H1 (cell line): ENCODE measurements at regions not wholly inside any gene's neighbourhood (a gene's known extent, or its start where the extent isn't known, plus 50 kb on each side); places are given as distances from the start of the nearest gene placed in this dataset.

ENCODE experiments used
- CTCF ChIA-PET: fragments of 300-600 bp; sonication (Branson Sonifier 250); formaldehyde crosslinking; loops from one replicate; lab custom pipeline; 2021; ENCODE audit not compliant: partially characterized antibody; lab: Charles Lee
- POLR2A ChIA-PET: fragments of 300-600 bp; sonication (Branson Sonifier 250); formaldehyde crosslinking; loops from one replicate; lab custom pipeline; 2021; ENCODE audit warnings: inconsistent platforms; ENCODE audit not compliant: partially characterized antibody; lab: Charles Lee
- DNase-seq, 2 experiments: peaks; one replicate each; pipeline versions ENCODE4 v3.0.0 to v3.0.0-alpha.2; 2010 to 2022; ENCODE audit warnings: low spot score in 2 of 2, low read depth in 1 of 2, mixed read lengths in 1 of 2
- FAIRE-seq: peaks from 2 replicates; lab custom pipeline; 2011; peaks lifted over from hg19 to GRCh38; lab: Jason Lieb, UNC
- H2AFZ ChIP-seq: 2 replicates; pipeline ENCODE4 v1.8.1; 2012; ENCODE audit warnings: low read length, inconsistent platforms
- H2AK5ac ChIP-seq: 2 replicates; pipeline ENCODE4 v1.6.1; 2013; ENCODE audit warnings: low read depth, low read length
- H2BK120ac ChIP-seq: replicated peaks from 2 replicates; pipeline ENCODE3; 2013; ENCODE audit warnings: low read depth, low read length, inconsistent platforms
- H2BK12ac ChIP-seq: 2 replicates; pipeline ENCODE4 v1.6.1; 2013; ENCODE audit warnings: low read depth, low read length
- H2BK15ac ChIP-seq: 2 replicates; pipeline ENCODE4 v1.6.1; 2013; ENCODE audit warnings: low read length
- H2BK20ac ChIP-seq: 2 replicates; pipeline ENCODE4 v1.6.1; 2013; ENCODE audit warnings: low read length
- H2BK5ac ChIP-seq: 2 replicates; pipeline ENCODE4 v1.6.1; 2013; ENCODE audit warnings: low read depth, low read length
- H3K14ac ChIP-seq: 2 replicates; pipeline ENCODE4 v1.6.1; 2013; ENCODE audit warnings: inconsistent platforms; ENCODE audit not compliant: insufficient read length
- H3K18ac ChIP-seq: 2 replicates; pipeline ENCODE4 v1.6.1; 2013; ENCODE audit warnings: low read length; ENCODE audit errors: extremely low read depth
- H3K23ac ChIP-seq: 2 replicates; pipeline ENCODE4 v1.6.1; 2013; ENCODE audit warnings: inconsistent platforms; ENCODE audit not compliant: insufficient read length
- H3K23me2 ChIP-seq: 2 replicates; pipeline ENCODE4 v1.6.1; 2013; ENCODE audit warnings: low read depth, low read length
- H3K27ac ChIP-seq: 2 replicates; pipeline ENCODE4 v1.6.1; 2011; ENCODE audit warnings: low read depth, low read length, inconsistent platforms
- H3K27me3 ChIP-seq, 4 experiments: replicated peaks in 1 of 4; 1 replicate in 1 of 4; 2 replicates in 3 of 4; pipeline versions ENCODE4 v1.6.1 to v1.8.1; 2011 to 2013; ENCODE audit warnings: low read length in 3 of 4, mild to moderate bottlenecking in 3 of 4, inconsistent platforms in 2 of 4, mixed read lengths in 2 of 4, moderate library complexity in 1 of 4; ENCODE audit not compliant: control insufficient read depth in 3 of 4, insufficient read depth in 3 of 4; ENCODE audit errors: extremely low read depth in 1 of 4
- H3K36me3 ChIP-seq, 4 experiments: 2 replicates each; pipeline versions ENCODE4 v1.6.1 to v1.8.1; 2011 to 2013; ENCODE audit warnings: mild to moderate bottlenecking in 4 of 4, low read length in 3 of 4, moderate library complexity in 2 of 4, control low read depth in 1 of 4, inconsistent platforms in 1 of 4; ENCODE audit not compliant: insufficient read depth in 4 of 4, control insufficient read depth in 2 of 4
- H3K4ac ChIP-seq: replicated peaks from 2 replicates; pipeline ENCODE3; 2013; ENCODE audit warnings: low read length, low read depth, mixed read lengths, inconsistent platforms; ENCODE audit not compliant: insufficient read length
- H3K4me1 ChIP-seq, 4 experiments: replicated peaks in 1 of 4; 1 replicate in 1 of 4; 2 replicates in 3 of 4; pipeline versions ENCODE4 v1.6.1 to v1.8.1; 2011 to 2013; ENCODE audit warnings: low read length in 3 of 4, inconsistent platforms in 2 of 4, mixed read lengths in 1 of 4; ENCODE audit not compliant: insufficient read depth in 4 of 4, control insufficient read depth in 3 of 4
- H3K4me2 ChIP-seq, 2 experiments: 2 replicates each; pipeline versions ENCODE4 v1.6.1 to v1.8.1; 2011 to 2013; ENCODE audit warnings: low read depth in 2 of 2, low read length in 2 of 2, control low read depth in 1 of 2, inconsistent platforms in 1 of 2, mild to moderate bottlenecking in 1 of 2; ENCODE audit not compliant: insufficient read depth in 1 of 2
- H3K4me3 ChIP-seq, 4 experiments: fragments of 200-600, 300-600 bp in 1 of 4; sonication (generic), shearing (Covaris generic), sonication (Bioruptor Twin) in 1 of 4; 2 replicates each; pipeline versions ENCODE4 v1.5.1 to v1.8.1; 2011 to 2016; ENCODE audit warnings: low read length in 4 of 4, low read depth in 3 of 4, control low read depth in 2 of 4, inconsistent platforms in 2 of 4, mild to moderate bottlenecking in 2 of 4, mixed read lengths in 1 of 4, moderate library complexity in 1 of 4; ENCODE audit not compliant: insufficient read depth in 2 of 4; ENCODE audit errors: extremely low read depth in 1 of 4
- H3K56ac ChIP-seq: replicated peaks from 2 replicates; pipeline ENCODE3; 2013; ENCODE audit warnings: low read depth, mild to moderate bottlenecking, mixed read lengths, low read length, inconsistent platforms; ENCODE audit not compliant: insufficient read length
- H3K79me1 ChIP-seq: 2 replicates; pipeline ENCODE4 v1.6.1; 2013; ENCODE audit warnings: low read depth, low read length, control low read depth
- H3K79me2 ChIP-seq, 2 experiments: 2 replicates each; pipeline versions ENCODE4 v1.6.1 to v1.8.1; 2012 to 2013; ENCODE audit warnings: low read length in 2 of 2, mild to moderate bottlenecking in 2 of 2, inconsistent platforms in 1 of 2; ENCODE audit not compliant: insufficient read depth in 2 of 2, control insufficient read depth in 1 of 2
- H3K9ac ChIP-seq, 4 experiments: replicated peaks in 1 of 4; 1 replicate in 1 of 4; 2 replicates in 3 of 4; pipeline versions ENCODE4 v1.6.1 to v1.8.1; 2011 to 2013; ENCODE audit warnings: low read depth in 3 of 4, low read length in 3 of 4, control low read depth in 2 of 4, mild to moderate bottlenecking in 2 of 4, moderate library complexity in 2 of 4, inconsistent platforms in 1 of 4; ENCODE audit errors: extremely low read depth in 1 of 4
- H3K9me3 ChIP-seq, 2 experiments: 2 replicates each; pipeline versions ENCODE4 v1.6.1 to v1.8.1; 2012 to 2013; ENCODE audit warnings: mild to moderate bottlenecking in 2 of 2, moderate library complexity in 2 of 2, control low read depth in 1 of 2, inconsistent platforms in 1 of 2, low read depth in 1 of 2, low read length in 1 of 2, mixed read lengths in 1 of 2; ENCODE audit not compliant: insufficient read depth in 2 of 2
- H4K20me1 ChIP-seq, 2 experiments: replicated peaks in 1 of 2; 2 replicates each; pipeline versions ENCODE3 to v1.8.1; 2011 to 2013; ENCODE audit warnings: inconsistent platforms in 2 of 2, low read length in 2 of 2, mild to moderate bottlenecking in 1 of 2; ENCODE audit not compliant: insufficient read depth in 2 of 2, control insufficient read depth in 1 of 2
- H4K5ac ChIP-seq: 2 replicates; pipeline ENCODE4 v1.6.1; 2013; ENCODE audit warnings: low read length, low read depth, mixed read lengths, inconsistent platforms; ENCODE audit not compliant: insufficient read length
- H4K8ac ChIP-seq: 2 replicates; pipeline ENCODE4 v1.8.0; 2013; ENCODE audit warnings: mild to moderate bottlenecking, moderate library complexity, low read length, inconsistent platforms; ENCODE audit not compliant: insufficient read depth; ENCODE audit errors: extremely low read depth
- H4K91ac ChIP-seq: replicated peaks from 2 replicates; pipeline ENCODE3; 2013; ENCODE audit warnings: low read length, mixed read lengths, inconsistent platforms; ENCODE audit not compliant: insufficient read length
- ASH2L ChIP-seq: fragments of 200-600, 300-600 bp; sonication (generic); IDR thresholded peaks from one replicate; pipeline ENCODE4 v1.7.1; 2017; ENCODE audit warnings: low read length
- BACH1 ChIP-seq: IDR thresholded peaks from 2 replicates; pipeline ENCODE4 v1.6.1; 2012; ENCODE audit warnings: low read length, improper control_type of control experiment
- BRCA1 ChIP-seq: IDR thresholded peaks from 2 replicates; pipeline ENCODE4 v1.6.1; 2012; ENCODE audit warnings: low read depth, low read length, improper control_type of control experiment
- CHD1 ChIP-seq: IDR thresholded peaks from 2 replicates; pipeline ENCODE4 v1.6.1; 2012; ENCODE audit warnings: low read depth, low read length, improper control_type of control experiment
- CREB1 ChIP-seq: IDR thresholded peaks from 2 replicates; pipeline ENCODE4 v1.6.1; 2012; ENCODE audit warnings: inconsistent platforms
- CTBP2 ChIP-seq: IDR thresholded peaks from 2 replicates; pipeline ENCODE4 v1.7.0; 2011; ENCODE audit warnings: borderline replicate concordance, mild to moderate bottlenecking, moderate library complexity, mixed read lengths, low read length; ENCODE audit not compliant: insufficient read depth, insufficient read length
- KDM1A ChIP-seq: fragments of 200-600, 300-600 bp; sonication (generic); IDR thresholded peaks from 2 replicates; pipeline ENCODE4 v1.7.1; 2016; ENCODE audit warnings: mild to moderate bottlenecking, low read length, borderline replicate concordance
- NRF1 ChIP-seq: IDR thresholded peaks from 2 replicates; pipeline ENCODE4 v1.6.1; 2011; ENCODE audit warnings: mild to moderate bottlenecking, low read depth, low read length, improper control_type of control experiment
- POLR2AphosphoS5 ChIP-seq: IDR thresholded peaks from 2 replicates; pipeline ENCODE4 v1.6.1; 2011; ENCODE audit warnings: low read depth, low read length
- SP1 ChIP-seq: IDR thresholded peaks from 2 replicates; pipeline ENCODE4 v1.6.1; 2011; ENCODE audit warnings: low read depth, low read length
- SP2 ChIP-seq: IDR thresholded peaks from 2 replicates; pipeline ENCODE4 v1.6.1; 2012; ENCODE audit warnings: mild to moderate bottlenecking, low read length, inconsistent platforms
- TEAD4 ChIP-seq: IDR thresholded peaks from 2 replicates; pipeline ENCODE4 v1.6.1; 2012; ENCODE audit warnings: low read depth, low read length, inconsistent platforms, mixed read lengths
- WGBS, 2 experiments: shearing (Covaris generic) in 1 of 2; methylation state at CpG; one replicate each; pipeline versions ENCODE4 v1.1.6 to v1.1.7; 2013 to 2015; ENCODE audit warnings: low lambda C conversion rate in 2 of 2, mixed read lengths in 2 of 2, inconsistent platforms in 1 of 2, low coverage in 1 of 2, missing lambda C conversion rate in 1 of 2; ENCODE audit not compliant: insufficient replicate concordance in 2 of 2, insufficient coverage in 1 of 2, insufficient read length in 1 of 2; ENCODE audit errors: extremely low coverage in 1 of 2, missing lambda C conversion rate in 1 of 2; 5-methylcytosine and 5-hydroxymethylcytosine counted together
- TF ChIP-seq, protein P1 (sequence below): IDR thresholded peaks from 2 replicates; pipeline ENCODE4 v1.6.1; 2011; ENCODE audit warnings: low read length, improper control_type of control experiment

GRCh38 chr7:25712500-25712899, 439.5 kb upstream of the NFE2L3 start:
- Histone ChIP-seq H3K79me2 (no peaks in the 10 kb centered on the region), H3K27ac (no peak overlapping the region), H2BK5ac (no peak overlapping the region), H3K9ac (no peak overlapping the region), H2BK12ac (no peak overlapping the region), H3K23me2 (no peaks in the 10 kb centered on the region), H2AK5ac (no peak overlapping the region)
- TF ChIP-seq SP1 = no peak
- TF ChIP-seq POLR2AphosphoS5 = no peak
- TF ChIP-seq KDM1A = no peak
- no peak for TF ChIP-seq SP2
- TF ChIP-seq CREB1 = no peak
- no peak for TF ChIP-seq CTBP2
- TF ChIP-seq, protein P1, sequence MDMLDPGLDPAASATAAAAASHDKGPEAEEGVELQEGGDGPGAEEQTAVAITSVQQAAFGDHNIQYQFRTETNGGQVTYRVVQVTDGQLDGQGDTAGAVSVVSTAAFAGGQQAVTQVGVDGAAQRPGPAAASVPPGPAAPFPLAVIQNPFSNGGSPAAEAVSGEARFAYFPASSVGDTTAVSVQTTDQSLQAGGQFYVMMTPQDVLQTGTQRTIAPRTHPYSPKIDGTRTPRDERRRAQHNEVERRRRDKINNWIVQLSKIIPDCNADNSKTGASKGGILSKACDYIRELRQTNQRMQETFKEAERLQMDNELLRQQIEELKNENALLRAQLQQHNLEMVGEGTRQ = no peak
- TF ChIP-seq BACH1 = no peak
- no peak for TF ChIP-seq TEAD4
- TF ChIP-seq BRCA1 = no peak
- TF ChIP-seq CHD1 = no peak
- no peak for TF ChIP-seq NRF1
- TF ChIP-seq ASH2L = no peak
- TF ChIP-seq, all 59 proteins: peak for 0
- Histone ChIP-seq H3K79me1 (no peaks in the 10 kb centered on the region), H3K27me3 (no peaks in the 10 kb centered on the region), H2BK120ac (no peak overlapping the region), H3K4ac (no peak overlapping the region), H4K91ac (no peak overlapping the region), H3K4me1 (peaks cover 0 to 3% (median under 1%) of the 10 kb centered on the region in 4 experiments; a peak in 2 of 7 replicates), H3K36me3 (no peaks in the 10 kb centered on the region), H3K23ac (no peak overlapping the region), H3K18ac (no peak overlapping the region), H3K4me2 (no peak overlapping the region), H3K9me3 (no peaks in the 10 kb centered on the region), H3K14ac (no peak overlapping the region), H2AFZ (no peak overlapping the region), H2BK20ac (no peak overlapping the region), H2BK15ac (no peak overlapping the region), H3K4me3 (no peak overlapping the region), H4K20me1 (no peaks in the 10 kb centered on the region), H4K8ac (no peak overlapping the region), H3K56ac (no peak overlapping the region), H4K5ac (no peak overlapping the region)
- WGBS, 2 experiments = 85% methylated on average over 1 of the region's 1 CpG; no CpG with 5 or more reads in 1 of the 2 experiments
- CTCF ChIA-PET = interaction anchor here (0.7 to 1.3 kb wide), 5 partner anchors 20 to 147 kb away, joined by 3 to 7 read pairs (median 3); no protein-coding TSS in a partner anchor
- POLR2A ChIA-PET = no interaction called here
- no peak for FAIRE-seq
- DNase-seq = no peak
